B cell (primary cell): ENCODE measurements at regions not wholly inside any gene's neighbourhood (a gene's known extent, or its start where the extent isn't known, plus 50 kb on each side); places are given as distances from the start of the nearest gene placed in this dataset.
"Not testable (repeated sequence)": the region's sequence is repeated elsewhere in the genome, so short reads cannot be mapped to it uniquely, and the experiment has no call there.

ENCODE experiments used
- CTCF ChIP-seq: fragments of 200-600 bp; IDR thresholded peaks from one replicate; pipeline ENCODE4 v1.8.0; 2022; ENCODE audit warnings: antibody characterized with exemption, mild to moderate bottlenecking
- EZH2 ChIP-seq: IDR thresholded peaks from 2 replicates; pipeline ENCODE4 v1.6.1; 2012; ENCODE audit warnings: borderline replicate concordance, low read depth, mild to moderate bottlenecking, moderate library complexity, low read length; ENCODE audit not compliant: insufficient read depth, poor library complexity, severe bottlenecking

GRCh38 chr16:13489416-13489815, 430.5 kb upstream of the ERCC4 start:
- TF ChIP-seq EZH2, CTCF: not testable (repeated sequence)
